ENCODE measurements at regions not wholly inside any gene's neighbourhood (a gene's known extent, or its start where the extent isn't known, plus 50 kb on each side); places are given as distances from the start of the nearest gene placed in this dataset.

DNA sequence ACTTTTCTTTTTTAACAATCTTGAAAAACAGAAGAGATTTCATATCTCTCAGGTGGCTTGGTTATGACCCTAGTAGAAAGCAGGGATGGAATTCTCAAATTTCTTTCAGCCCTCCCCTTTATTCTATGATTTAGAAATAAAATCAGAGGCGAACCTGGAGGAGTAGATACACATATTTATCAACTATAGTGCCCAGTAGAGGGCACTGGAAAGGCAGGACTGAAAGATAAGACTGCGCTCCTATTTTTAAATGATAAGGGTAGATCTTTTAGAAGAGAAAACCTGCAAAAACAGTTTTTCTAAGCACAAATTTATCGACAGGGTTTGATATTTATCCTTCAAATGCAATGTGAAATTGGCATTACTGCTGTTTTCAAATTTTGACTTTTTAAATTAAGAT is 1296.6 kb downstream of the EPHA7 start:
- no peaks in the 10 kb centered on the region for H3K9me3 ChIP-seq
- DNase-seq (no peak), ATAC-seq (no peak)
- no peaks in the 10 kb centered on the region for H3K4me1 ChIP-seq
- TF ChIP-seq, protein P1, sequence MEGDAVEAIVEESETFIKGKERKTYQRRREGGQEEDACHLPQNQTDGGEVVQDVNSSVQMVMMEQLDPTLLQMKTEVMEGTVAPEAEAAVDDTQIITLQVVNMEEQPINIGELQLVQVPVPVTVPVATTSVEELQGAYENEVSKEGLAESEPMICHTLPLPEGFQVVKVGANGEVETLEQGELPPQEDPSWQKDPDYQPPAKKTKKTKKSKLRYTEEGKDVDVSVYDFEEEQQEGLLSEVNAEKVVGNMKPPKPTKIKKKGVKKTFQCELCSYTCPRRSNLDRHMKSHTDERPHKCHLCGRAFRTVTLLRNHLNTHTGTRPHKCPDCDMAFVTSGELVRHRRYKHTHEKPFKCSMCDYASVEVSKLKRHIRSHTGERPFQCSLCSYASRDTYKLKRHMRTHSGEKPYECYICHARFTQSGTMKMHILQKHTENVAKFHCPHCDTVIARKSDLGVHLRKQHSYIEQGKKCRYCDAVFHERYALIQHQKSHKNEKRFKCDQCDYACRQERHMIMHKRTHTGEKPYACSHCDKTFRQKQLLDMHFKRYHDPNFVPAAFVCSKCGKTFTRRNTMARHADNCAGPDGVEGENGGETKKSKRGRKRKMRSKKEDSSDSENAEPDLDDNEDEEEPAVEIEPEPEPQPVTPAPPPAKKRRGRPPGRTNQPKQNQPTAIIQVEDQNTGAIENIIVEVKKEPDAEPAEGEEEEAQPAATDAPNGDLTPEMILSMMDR (IDR thresholded peaks at IDR 0.05) = peak; percentile 6
- no peak overlapping the region for H3K27ac ChIP-seq
- H3K4me3 ChIP-seq = no peak overlapping the region
- no peaks in the 10 kb centered on the region for H3K36me3 ChIP-seq (ENCODE audit: insufficient read depth in 1 of 2, low read depth in 1 of 2)
- intact Hi-C loops (cut with DNase I) = no loop called here
- H3K27me3 ChIP-seq (ENCODE audit: insufficient read depth in 3 of 3, low read length in 2 of 3) = no peaks in the 10 kb centered on the region
- WGBS, 3 donors = 52 to 54% (median 53%) methylated on average over 3 of the region's 3 CpGs

DNA sequence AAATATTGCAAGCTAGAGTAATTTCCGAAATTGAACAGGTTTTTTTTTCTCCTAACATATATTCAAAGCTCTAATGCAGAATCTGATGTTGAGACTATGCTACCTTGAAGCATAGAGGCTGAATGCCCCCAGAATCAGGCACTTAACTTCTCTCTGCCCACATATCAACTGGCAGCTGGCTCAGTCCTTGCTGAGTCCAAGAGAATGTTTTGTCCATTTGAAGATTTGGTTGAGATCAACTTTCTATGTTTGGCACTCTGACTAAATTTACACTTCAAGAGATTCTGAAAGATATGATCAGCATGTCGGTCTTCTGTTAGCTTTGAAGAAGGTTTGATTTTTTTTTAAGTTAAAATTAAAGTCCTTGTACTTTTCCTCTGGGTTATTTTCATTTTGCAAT is 1298.1 kb downstream of the EPHA7 start:
- Histone ChIP-seq H3K4me3 (no peak overlapping the region), H3K27me3 (ENCODE audit: insufficient read depth in 3 of 3, low read length in 2 of 3) (no peaks in the 10 kb centered on the region), H3K36me3 (ENCODE audit: insufficient read depth in 1 of 2, low read depth in 1 of 2) (no peaks in the 10 kb centered on the region), H3K27ac (no peak overlapping the region), H3K9me3 (no peaks in the 10 kb centered on the region), H3K4me1 (no peaks in the 10 kb centered on the region)
- DNase-seq (no peak), ATAC-seq (no peak)
- WGBS, 3 donors = 62 to 64% (median 63%) methylated on average over 2 of the region's 2 CpGs
- intact Hi-C loops (cut with DNase I) = no loop called here
- TF ChIP-seq, protein P1 (IDR thresholded peaks at IDR 0.05) = no peak

DNA sequence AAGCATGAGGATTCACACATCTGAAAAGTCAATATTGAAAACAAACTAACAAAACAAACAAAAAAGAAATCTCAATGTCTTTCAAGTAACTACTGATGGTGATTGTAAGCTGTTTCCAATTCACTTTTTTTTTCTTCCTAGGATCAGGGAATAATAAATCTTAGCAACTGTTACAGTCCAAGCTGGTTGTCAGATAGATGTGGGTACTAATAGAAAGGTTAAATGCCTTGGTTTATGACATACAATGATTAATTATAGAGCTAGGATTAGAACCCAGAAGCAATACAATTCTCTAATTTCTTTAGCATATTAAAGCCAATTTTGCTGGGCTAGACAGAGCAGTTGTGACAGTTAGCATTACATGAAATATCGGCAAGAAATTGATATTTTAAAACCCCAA is 1301.6 kb downstream of the EPHA7 start:
- Histone ChIP-seq H3K27me3 (ENCODE audit: insufficient read depth in 3 of 3, low read length in 2 of 3) (no peaks in the 10 kb centered on the region), H3K4me1 (no peaks in the 10 kb centered on the region), H3K36me3 (ENCODE audit: insufficient read depth in 1 of 2, low read depth in 1 of 2) (no peaks in the 10 kb centered on the region), H3K27ac (no peak overlapping the region), H3K9me3 (no peaks in the 10 kb centered on the region), H3K4me3 (no peak overlapping the region)
- intact Hi-C loops (cut with DNase I) = no loop called here
- TF ChIP-seq, protein P1 (IDR thresholded peaks at IDR 0.05) = no peak
- 37 to 48% (median 47%) methylated on average over 1 of the region's 1 CpG for WGBS, 3 donors
- DNase-seq (no peak), ATAC-seq (no peak)

DNA sequence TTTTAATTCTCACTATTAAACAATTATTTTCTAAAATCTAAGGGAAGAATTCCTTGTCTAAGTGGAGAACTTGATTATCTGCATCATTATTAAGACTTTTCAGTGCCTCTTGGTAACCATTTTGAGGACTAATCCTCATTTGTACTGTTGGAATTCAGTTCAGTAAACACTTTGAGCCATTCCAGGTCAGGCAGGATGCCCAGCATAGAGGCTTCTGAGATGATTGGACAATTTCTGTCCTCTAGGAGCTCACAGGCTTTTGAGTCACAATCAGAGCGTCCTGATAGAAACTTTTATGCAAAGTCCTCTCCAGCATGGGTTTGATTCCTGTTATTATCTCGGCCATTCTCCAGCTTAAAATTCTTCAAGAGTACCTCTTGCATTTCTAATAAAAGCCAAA is 1304.6 kb downstream of the EPHA7 start:
- Histone ChIP-seq H3K36me3 (ENCODE audit: insufficient read depth in 1 of 2, low read depth in 1 of 2) (no peaks in the 10 kb centered on the region), H3K4me1 (no peaks in the 10 kb centered on the region), H3K9me3 (no peaks in the 10 kb centered on the region), H3K4me3 (no peak overlapping the region), H3K27ac (no peak overlapping the region), H3K27me3 (ENCODE audit: insufficient read depth in 3 of 3, low read length in 2 of 3) (no peaks in the 10 kb centered on the region)
- DNase-seq (no peak), ATAC-seq (no peak)
- intact Hi-C loops (cut with DNase I) = no loop called here
- 47 to 60% (median 47%) methylated on average over 2 of the region's 2 CpGs for WGBS, 3 donors
- TF ChIP-seq, protein P1 (IDR thresholded peaks at IDR 0.05) = no peak

DNA sequence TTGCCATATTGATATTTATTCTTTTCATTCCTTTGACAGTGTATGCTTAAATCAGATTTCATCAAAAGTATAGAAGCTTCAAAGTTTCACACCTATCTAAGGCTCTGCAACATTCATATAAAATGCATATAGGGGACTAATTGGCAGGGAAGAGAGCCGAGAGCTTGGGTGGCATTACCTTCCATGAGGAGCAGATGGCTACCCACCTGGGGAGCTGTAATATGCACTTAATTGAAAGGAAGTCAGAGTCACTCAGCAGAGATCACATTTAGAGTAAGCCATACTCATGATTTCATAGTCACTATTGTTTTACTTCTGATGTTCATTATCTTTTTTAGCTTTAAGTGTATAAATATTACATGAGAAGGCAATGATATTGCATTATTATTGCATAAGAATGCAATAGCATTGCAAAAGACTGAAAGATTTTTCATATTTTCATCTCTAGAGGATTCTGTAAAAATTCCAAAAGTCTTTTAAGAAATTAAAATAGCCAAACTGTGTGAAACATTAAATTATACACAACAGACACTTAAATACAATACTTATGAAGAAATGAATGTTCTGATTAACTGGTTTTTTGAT is 1305.2 kb downstream of the EPHA7 start:
- intact Hi-C loops (cut with DNase I) = no loop called here
- Histone ChIP-seq H3K4me3 (no peak overlapping the region), H3K4me1 (no peaks in the 10 kb centered on the region), H3K27me3 (ENCODE audit: insufficient read depth in 3 of 3, low read length in 2 of 3) (no peaks in the 10 kb centered on the region), H3K9me3 (no peaks in the 10 kb centered on the region), H3K27ac (no peak overlapping the region), H3K36me3 (ENCODE audit: insufficient read depth in 1 of 2, low read depth in 1 of 2) (no peaks in the 10 kb centered on the region)
- 0 to 3% (median 0%) methylated on average over 1 of the region's 1 CpG for WGBS, 3 donors
- DNase-seq (no peak), ATAC-seq (no peak)
- TF ChIP-seq, protein P1 (IDR thresholded peaks at IDR 0.05) = no peak
